Vagina (tissue), 2 donors: ENCODE measurements at regions not wholly inside any gene's neighbourhood (a gene's known extent, or its start where the extent isn't known, plus 50 kb on each side); places are given as distances from the start of the nearest gene placed in this dataset.

Source experiments
- CTCF ChIP-seq, 3 experiments: fragments of 450-650 bp in 2 of 3; fragments of 200-600 bp in 1 of 3; sonication (generic) in 1 of 3; IDR thresholded peaks; one replicate each; pipeline ENCODE4 v1.5.1; 2017 to 2019; ENCODE audit warnings: antibody characterized with exemption in 3 of 3, mild to moderate bottlenecking in 2 of 3, moderate library complexity in 2 of 3
- POLR2A ChIP-seq, 2 donors: fragments of 450-650 bp; IDR thresholded peaks; one replicate each; pipeline ENCODE4 v1.6.1; 2017; ENCODE audit warnings: antibody characterized with exemption in 2 of 2, mild to moderate bottlenecking in 2 of 2, moderate library complexity in 2 of 2
- POLR2AphosphoS5 ChIP-seq, 2 donors: sonication (generic); formaldehyde crosslinking; IDR thresholded peaks; one replicate each; pipeline ENCODE4 v1.9.0; 2017; ENCODE audit warnings: antibody characterized with exemption in 2 of 2, mild to moderate bottlenecking in 2 of 2, low read depth in 1 of 2; ENCODE audit not compliant: insufficient read depth in 1 of 2

GRCh38 chr3:124444896-124445295 lies 285.4 kb upstream of the UMPS start:
- TF ChIP-seq CTCF (IDR thresholded peaks at IDR 0.05) (no peak), POLR2A (IDR thresholded peaks at IDR 0.05) (no peak), POLR2AphosphoS5 (IDR thresholded peaks at IDR 0.05; ENCODE audit: insufficient read depth in 1 of 2, low read depth in 1 of 2) (no peak)
